Gastroesophageal sphincter (tissue), 4 donors: ENCODE measurements at regions not wholly inside any gene's neighbourhood (a gene's known extent, or its start where the extent isn't known, plus 50 kb on each side); places are given as distances from the start of the nearest gene placed in this dataset.

ENCODE experiments used
- ATAC-seq: fragments of 150-250 bp; one replicate; pipeline ENCODE4 v1.9.1; 2016; ENCODE audit warnings: mild to moderate bottlenecking, moderate library complexity
- H3K27ac ChIP-seq, 4 donors: fragments of 200-600 bp; sonication (generic) in 3 of 4; 1 replicate in 3 of 4; 2 replicates in 1 of 4; pipeline ENCODE4 v1.5.1; 2016 to 2019
- H3K27me3 ChIP-seq: fragments of 200-600 bp; sonication (generic); one replicate; pipeline ENCODE4 v1.5.1; 2019
- H3K36me3 ChIP-seq, 2 donors: fragments of 200-600 bp; sonication (generic); one replicate each; pipeline ENCODE4 v1.5.1; 2019; ENCODE audit warnings: control low read depth in 1 of 2
- H3K4me1 ChIP-seq, 3 donors: fragments of 200-600 bp; sonication (generic); 1 replicate in 2 of 3; 2 replicates in 1 of 3; pipeline ENCODE4 v1.5.1; 2016 to 2019; ENCODE audit warnings: control low read depth in 2 of 3
- H3K4me3 ChIP-seq, 2 donors: fragments of 200-600 bp; sonication (generic); one replicate each; pipeline ENCODE4 v1.5.1; 2019; ENCODE audit warnings: mild to moderate bottlenecking in 1 of 2, moderate library complexity in 1 of 2
- H3K9me3 ChIP-seq, 3 donors: fragments of 200-600 bp; sonication (generic); one replicate each; pipeline ENCODE4 v1.5.1; 2017 to 2019; ENCODE audit warnings: control low read depth in 2 of 3
- CTCF ChIP-seq, 4 experiments: fragments of 200-600 bp in 2 of 4; fragments of 450-650 bp in 2 of 4; sonication (generic) in 1 of 4; IDR thresholded peaks; one replicate each; pipeline ENCODE4 v1.5.1; 2017 to 2019; ENCODE audit warnings: antibody characterized with exemption in 4 of 4, mild to moderate bottlenecking in 2 of 4, moderate library complexity in 2 of 4
- EP300 ChIP-seq: sonication (generic); formaldehyde crosslinking; IDR thresholded peaks from one replicate; pipeline ENCODE4 v1.6.1; 2017; ENCODE audit warnings: antibody characterized with exemption, mild to moderate bottlenecking
- POLR2A ChIP-seq, 2 donors: fragments of 450-650 bp; IDR thresholded peaks; one replicate each; pipeline ENCODE4 v1.6.1; 2017; ENCODE audit warnings: antibody characterized with exemption in 2 of 2, mild to moderate bottlenecking in 2 of 2, moderate library complexity in 1 of 2
- POLR2AphosphoS5 ChIP-seq: sonication (generic); formaldehyde crosslinking; IDR thresholded peaks from one replicate; pipeline ENCODE4 v1.6.1; 2017; ENCODE audit warnings: antibody characterized with exemption
- WGBS, 2 donors: methylation state at CpG; one replicate each; pipeline ENCODE4 v1.1.5; 2018; ENCODE audit warnings: low coverage in 1 of 2; 5-methylcytosine and 5-hydroxymethylcytosine counted together

- TF ChIP-seq POLR2AphosphoS5 (no peak), POLR2A (IDR thresholded peaks at IDR 0.05) (no peak), EP300 (no peak), CTCF (IDR thresholded peaks at IDR 0.05) (no peak)
- no peaks in the 10 kb centered on the region for H3K9me3 ChIP-seq
- H3K27ac ChIP-seq = no peak overlapping the region
- ATAC-seq = no peak
- no peaks in the 10 kb centered on the region for H3K36me3 ChIP-seq
- no peaks in the 10 kb centered on the region for H3K27me3 ChIP-seq
- 69 to 95% methylated on average over 2 of the region's 2 CpGs for WGBS, 2 donors
- H3K4me1 ChIP-seq = peaks cover 0 to 3% (median 0%) of the 10 kb centered on the region in 3 donors
- H3K4me3 ChIP-seq = no peak overlapping the region
Observed at GRCh38 chr1:55320891-55321290, 105.7 kb upstream of the USP24 start.

- peaks cover 0 to 3% (median 0%) of the 10 kb centered on the region in 3 donors for H3K4me1 ChIP-seq
- H3K27ac ChIP-seq = no peak overlapping the region
- ATAC-seq = no peak
- no peaks in the 10 kb centered on the region for H3K27me3 ChIP-seq
- TF ChIP-seq POLR2A (IDR thresholded peaks at IDR 0.05) (no peak), POLR2AphosphoS5 (no peak), EP300 (no peak), CTCF (IDR thresholded peaks at IDR 0.05) (no peak)
- WGBS, 2 donors = 60 to 88% methylated on average over 1 to 6 of the region's 6 CpGs
- H3K9me3 ChIP-seq = no peaks in the 10 kb centered on the region
- no peak overlapping the region for H3K4me3 ChIP-seq
- no peaks in the 10 kb centered on the region for H3K36me3 ChIP-seq
Observed at GRCh38 chr1:55318116-55318817, 103.1 kb upstream of the USP24 start.

DNA sequence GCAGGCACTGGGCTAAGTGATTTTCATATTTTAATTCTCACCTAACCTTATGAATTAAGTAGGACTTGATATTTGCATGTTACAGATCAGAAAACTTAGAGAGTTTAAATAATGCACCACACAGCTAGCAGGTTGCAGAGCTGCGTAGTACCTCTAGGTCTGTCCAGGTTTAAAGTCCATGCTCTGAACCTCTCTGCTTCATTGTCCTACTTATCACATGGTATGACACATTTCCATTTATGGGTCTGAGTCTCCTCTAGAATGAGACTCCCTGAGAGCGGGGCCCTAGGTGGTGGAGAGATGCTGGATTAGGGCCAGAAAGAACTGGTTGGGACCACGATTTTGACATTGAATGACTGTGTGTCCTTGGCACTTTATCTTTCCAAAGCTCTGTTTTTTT, 102.5 kb upstream of the USP24 start:
- TF ChIP-seq POLR2A (IDR thresholded peaks at IDR 0.05) = no peak
- TF ChIP-seq EP300 = no peak
- no peak for TF ChIP-seq POLR2AphosphoS5
- no peak for TF ChIP-seq CTCF (IDR thresholded peaks at IDR 0.05)
- Histone ChIP-seq H3K36me3 (no peaks in the 10 kb centered on the region), H3K27ac (no peak overlapping the region), H3K9me3 (no peaks in the 10 kb centered on the region), H3K4me3 (no peak overlapping the region), H3K27me3 (no peaks in the 10 kb centered on the region), H3K4me1 (peaks cover 0 to 3% (median 0%) of the 10 kb centered on the region in 3 donors)
- 83% methylated on average over 3 of the region's 3 CpGs; no CpG with 5 or more reads in 1 of the 2 donors for WGBS, 2 donors
- ATAC-seq = no peak

GRCh38 chr1:55316947-55317662, 101.9 kb upstream of the USP24 start:
- peaks cover 0 to 3% (median 0%) of the 10 kb centered on the region in 3 donors for H3K4me1 ChIP-seq
- no peak overlapping the region for H3K4me3 ChIP-seq
- H3K27ac ChIP-seq = no peak overlapping the region
- TF ChIP-seq CTCF (IDR thresholded peaks at IDR 0.05) (no peak), EP300 (no peak), POLR2A (IDR thresholded peaks at IDR 0.05) (no peak), POLR2AphosphoS5 (no peak)
- H3K27me3 ChIP-seq = no peaks in the 10 kb centered on the region
- H3K9me3 ChIP-seq = no peaks in the 10 kb centered on the region
- 80 to 87% methylated on average over 5 of the region's 7 CpGs for WGBS, 2 donors
- no peaks in the 10 kb centered on the region for H3K36me3 ChIP-seq
- ATAC-seq = no peak

DNA sequence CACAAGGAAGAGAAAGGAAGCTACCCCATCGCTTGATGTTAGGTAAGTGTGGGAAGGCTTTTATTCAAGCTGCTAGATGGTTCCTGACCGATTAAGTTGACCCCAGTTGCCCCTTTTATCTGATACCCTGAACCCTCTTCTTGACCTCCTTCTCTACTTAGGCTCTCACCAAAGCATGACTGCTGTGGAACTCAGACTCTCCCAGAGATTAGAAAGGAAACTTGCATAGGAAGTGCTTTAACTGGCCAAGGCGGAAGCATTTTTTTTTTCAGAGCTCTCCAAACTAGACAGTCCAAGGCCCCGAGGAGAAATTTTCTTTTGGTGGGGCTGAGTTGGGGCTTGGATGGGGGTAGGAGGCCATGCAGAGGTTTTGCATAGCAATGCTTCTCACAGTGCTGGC, 101.3 kb upstream of the USP24 start:
- WGBS, 2 donors = 63 to 76% methylated on average over 2 to 3 of the region's 4 CpGs
- H3K4me3 ChIP-seq = no peak overlapping the region
- H3K9me3 ChIP-seq = no peaks in the 10 kb centered on the region
- TF ChIP-seq POLR2A (IDR thresholded peaks at IDR 0.05) (no peak), EP300 (no peak), CTCF (IDR thresholded peaks at IDR 0.05) (no peak), POLR2AphosphoS5 (no peak)
- no peak overlapping the region for H3K27ac ChIP-seq
- no peaks in the 10 kb centered on the region for H3K36me3 ChIP-seq
- H3K27me3 ChIP-seq = no peaks in the 10 kb centered on the region
- peaks cover 0 to 3% (median 0%) of the 10 kb centered on the region in 3 donors for H3K4me1 ChIP-seq
- ATAC-seq = no peak
